SK-N-SH (cell line): ENCODE measurements at regions not wholly inside any gene's neighbourhood (a gene's known extent, or its start where the extent isn't known, plus 50 kb on each side); places are given as distances from the start of the nearest gene placed in this dataset.

Source experiments
- CTCF ChIP-seq: fragments of 200-600 bp; sonication (generic); IDR thresholded peaks from 2 replicates; pipeline ENCODE4 v1.6.1; 2017; ENCODE audit warnings: antibody characterized with exemption, mild to moderate bottlenecking, moderate library complexity
- EP300 ChIP-seq, 2 experiments: IDR thresholded peaks; 2 replicates each; pipeline versions ENCODE4 v1.4.0 to v1.6.1; 2012; ENCODE audit warnings: borderline replicate concordance in 1 of 2, low read depth in 1 of 2, low read length in 1 of 2
- POLR2AphosphoS5 ChIP-seq: IDR thresholded peaks from 2 replicates; pipeline ENCODE4 v1.6.1; 2012; ENCODE audit warnings: low read depth, low read length
- RCOR1 ChIP-seq: fragments of 150-350 bp; IDR thresholded peaks from 2 replicates; pipeline ENCODE4 v1.6.1; 2017; ENCODE audit warnings: antibody characterized with exemption, low read length

DNA sequence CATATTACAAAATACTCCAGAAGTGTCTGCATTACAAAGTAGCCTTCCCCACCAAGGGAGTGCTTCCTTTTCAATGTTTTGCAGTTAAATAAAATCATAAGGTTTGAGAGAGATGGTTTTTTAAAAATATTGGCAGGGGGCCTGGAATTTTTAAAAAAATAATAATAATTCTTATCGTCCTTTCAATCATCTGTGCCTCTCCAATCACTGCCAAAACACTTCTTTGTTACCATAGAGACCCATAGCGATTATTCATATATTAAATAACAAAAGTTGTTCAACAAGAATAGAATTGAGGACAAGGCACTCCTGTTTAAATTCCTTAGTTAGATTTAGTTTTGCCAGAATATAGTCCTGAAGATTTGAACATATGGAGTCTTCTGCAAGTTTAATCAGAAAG lies 203.1 kb downstream of the FAT4 start:
- TF ChIP-seq EP300 (IDR thresholded peaks at IDR 0.05; ENCODE audit: borderline replicate concordance in 1 of 2, low read depth in 1 of 2, low read length in 1 of 2) (no peak), POLR2AphosphoS5 (no peak), CTCF (no peak), RCOR1 (no peak)
